GM04504 (cell line): ENCODE measurements at regions not wholly inside any gene's neighbourhood (a gene's known extent, or its start where the extent isn't known, plus 50 kb on each side); places are given as distances from the start of the nearest gene placed in this dataset.
"Not testable (repeated sequence)": the region's sequence is repeated elsewhere in the genome, so short reads cannot be mapped to it uniquely, and the experiment has no call there.

Experiments used
- DNase-seq: peaks from one replicate; pipeline ENCODE4 v3.0.0-alpha.2; 2012; ENCODE audit warnings: low read depth

DNA sequence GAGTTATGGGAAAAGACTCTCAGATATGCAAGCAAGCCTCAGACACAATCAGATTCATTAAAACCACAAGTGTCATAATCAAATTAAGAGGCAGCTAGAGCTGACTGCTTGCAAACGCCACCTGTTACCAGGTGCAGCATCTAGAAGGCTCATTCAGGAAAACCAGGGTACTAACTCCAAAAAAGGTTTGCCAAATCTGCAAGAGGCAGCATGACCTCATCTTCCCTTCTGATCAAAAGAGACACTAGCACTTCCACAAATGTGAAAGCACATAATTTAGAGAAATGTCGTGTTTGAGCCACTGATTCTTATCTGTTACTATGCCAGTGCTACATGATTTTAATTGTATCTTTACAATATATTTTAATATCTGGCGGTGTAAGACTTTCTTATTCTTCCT lies 123.3 kb upstream of the NANOGP8 start:
- no peak for DNase-seq

- no peak for DNase-seq
Observed at GRCh38 chr15:35206060-35206675, 121.1 kb upstream of the NANOGP8 start.

- DNase-seq = no peak
Observed at GRCh38 chr15:35198197-35198596, 113.1 kb upstream of the NANOGP8 start.

DNA sequence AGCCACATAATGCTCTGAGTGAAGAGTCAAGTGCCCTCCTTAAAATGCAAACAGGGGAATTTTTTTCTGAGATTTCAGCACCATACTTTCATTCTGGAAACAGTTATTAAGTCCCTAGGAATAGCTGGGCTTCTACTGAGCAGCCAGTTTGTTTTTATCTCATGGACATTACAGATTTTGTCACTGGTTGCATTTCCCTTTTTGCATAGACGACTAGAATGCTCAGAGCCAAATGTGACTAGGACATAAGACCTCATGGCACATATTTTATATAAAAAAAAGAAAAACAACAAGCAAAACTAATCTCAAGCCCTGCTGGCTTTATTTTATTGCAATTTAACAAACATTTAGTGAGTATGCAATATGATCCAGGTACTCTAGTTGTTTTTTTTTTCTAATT lies 112.7 kb upstream of the NANOGP8 start:
- DNase-seq = no peak

DNA sequence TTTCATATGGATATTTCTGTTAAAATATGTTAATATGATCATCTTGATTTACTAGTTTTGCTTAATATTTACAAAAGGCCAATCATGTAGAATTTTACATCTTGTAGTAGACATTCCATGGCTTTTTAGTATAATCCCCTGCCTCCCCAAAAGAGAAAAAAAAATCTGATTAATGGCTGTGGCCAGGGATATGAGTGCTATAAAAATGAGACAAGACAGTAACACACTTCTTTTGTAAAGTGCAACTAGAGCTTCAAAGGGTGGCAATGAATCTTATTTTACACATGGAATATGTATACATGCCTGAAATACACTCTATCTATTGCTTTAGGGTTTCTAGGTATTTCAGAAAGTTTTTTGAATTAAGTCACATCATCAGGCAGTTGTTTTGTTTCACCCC lies 112.2 kb upstream of the NANOGP8 start:
- DNase-seq = no peak

GRCh38 chr15:35196273-35196672 lies 111.2 kb upstream of the NANOGP8 start:
- no peak for DNase-seq

DNA sequence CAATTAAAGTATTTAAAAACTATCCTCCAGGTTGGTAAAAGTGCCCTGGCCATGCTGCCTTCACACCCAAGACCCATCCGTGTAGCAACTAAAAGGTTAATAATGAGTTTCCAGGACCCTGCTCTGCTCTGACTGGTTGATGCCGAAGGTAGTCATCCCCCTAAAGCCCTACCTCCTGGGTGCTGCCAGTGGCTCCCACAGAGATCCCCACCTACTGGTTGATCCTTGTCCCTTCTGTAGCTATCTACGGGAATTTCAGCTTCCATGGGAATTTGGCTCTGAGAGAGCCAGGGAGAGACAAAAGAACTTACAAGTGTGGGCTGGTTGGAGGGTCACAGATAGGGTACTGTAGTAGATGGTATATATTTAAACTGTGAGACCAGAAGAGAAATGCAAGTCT lies 110.6 kb upstream of the NANOGP8 start:
- no peak for DNase-seq

DNA sequence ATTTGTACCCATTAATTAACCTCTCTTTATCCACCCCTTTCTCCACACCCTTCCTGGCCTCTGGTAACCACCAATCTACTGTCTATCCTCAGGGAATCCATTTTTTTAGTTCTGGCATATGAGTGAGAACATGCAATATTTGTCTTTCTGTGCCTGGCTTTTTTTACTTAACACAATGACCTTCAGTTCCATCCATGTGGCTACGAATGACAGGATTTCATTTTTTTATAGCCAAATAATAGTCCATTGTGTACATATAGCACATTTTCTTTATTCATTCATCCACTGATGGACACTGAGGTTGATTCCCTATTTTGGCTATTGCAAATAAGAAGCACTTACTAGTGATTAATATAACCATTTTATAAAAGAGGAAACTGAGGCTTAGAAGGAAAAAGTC lies 109.9 kb upstream of the NANOGP8 start:
- DNase-seq = no peak

DNA sequence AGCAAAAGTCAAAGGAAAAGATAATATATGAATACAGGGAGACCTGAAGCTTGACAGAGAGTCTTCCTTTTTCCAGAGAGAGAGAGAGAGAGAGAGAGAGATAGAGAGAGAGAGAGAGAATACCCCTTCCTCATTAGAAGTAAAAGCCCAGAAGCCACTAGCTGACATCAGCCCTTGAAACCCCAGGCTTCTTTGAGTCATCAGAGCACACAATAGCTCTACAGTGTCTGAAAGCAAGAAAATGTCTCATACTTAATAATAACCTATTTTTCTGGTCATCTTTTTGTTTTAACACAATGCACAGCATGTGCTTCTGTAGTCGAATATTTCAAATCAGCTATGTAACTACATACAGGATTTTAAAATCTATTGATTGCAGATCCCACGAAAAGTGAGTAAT lies 109.2 kb upstream of the NANOGP8 start:
- no peak for DNase-seq

GRCh38 chr15:35191783-35192182 lies 106.7 kb upstream of the NANOGP8 start:
- DNase-seq = no peak

DNA sequence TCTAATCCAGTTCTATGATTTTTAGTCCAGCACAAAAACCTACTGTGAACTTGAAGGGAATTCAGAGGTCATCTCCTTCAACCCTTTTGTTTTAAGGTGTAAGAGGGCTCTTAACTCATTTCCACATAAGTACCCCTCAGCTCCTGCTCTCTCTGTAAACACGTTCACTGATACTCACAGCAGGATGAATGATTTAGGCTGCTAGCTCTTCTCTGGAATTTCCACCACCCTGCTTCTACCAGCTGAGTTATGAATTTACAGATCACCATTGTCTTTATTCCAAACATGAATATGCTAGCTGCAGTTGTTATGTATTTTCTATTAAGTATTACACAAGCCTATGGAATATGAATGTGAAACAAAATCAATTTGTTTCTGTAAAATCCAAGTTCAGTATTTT lies 101.3 kb upstream of the NANOGP8 start:
- DNase-seq = no peak

DNA sequence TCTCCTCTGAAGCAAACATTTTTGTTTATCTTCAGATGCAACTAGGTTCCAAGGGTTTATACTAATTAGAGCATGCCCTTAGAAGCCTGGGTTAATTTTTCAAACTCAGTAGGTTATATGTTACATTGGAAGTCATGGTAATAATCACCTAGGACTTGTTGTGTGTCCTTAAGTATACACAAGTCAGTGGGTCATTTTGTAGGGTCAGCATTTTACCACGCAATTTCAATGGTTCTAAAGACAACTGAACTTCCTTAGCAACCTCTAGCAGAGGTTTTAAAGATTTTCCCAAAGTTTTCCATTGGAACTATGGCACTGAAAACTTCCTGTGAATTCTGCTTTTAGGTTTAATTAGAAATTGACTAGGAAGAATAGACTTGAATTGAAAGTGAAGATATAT lies 99.6 kb upstream of the NANOGP8 start:
- DNase-seq = no peak

- DNase-seq = no peak
Observed at GRCh38 chr15:35182841-35183479, 97.9 kb upstream of the NANOGP8 start.

DNA sequence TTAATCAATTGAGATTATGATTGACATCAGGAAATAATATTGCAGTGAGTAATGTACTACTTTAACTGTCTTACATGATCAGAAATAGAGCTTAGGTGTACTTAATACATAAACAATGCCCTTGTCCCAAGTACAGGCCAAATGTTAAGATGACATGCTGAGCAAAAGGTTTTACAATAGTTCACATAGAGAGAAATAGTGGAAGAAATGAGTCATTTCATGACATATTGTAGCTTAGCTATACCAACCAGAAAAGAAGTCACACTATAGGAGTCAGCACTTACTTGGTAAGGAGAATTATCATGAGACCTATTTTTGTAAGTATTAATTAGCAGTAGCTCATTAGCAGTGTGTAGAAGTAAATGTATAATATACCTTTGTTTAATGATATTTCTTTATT lies 96.4 kb upstream of the NANOGP8 start:
- no peak for DNase-seq

DNA sequence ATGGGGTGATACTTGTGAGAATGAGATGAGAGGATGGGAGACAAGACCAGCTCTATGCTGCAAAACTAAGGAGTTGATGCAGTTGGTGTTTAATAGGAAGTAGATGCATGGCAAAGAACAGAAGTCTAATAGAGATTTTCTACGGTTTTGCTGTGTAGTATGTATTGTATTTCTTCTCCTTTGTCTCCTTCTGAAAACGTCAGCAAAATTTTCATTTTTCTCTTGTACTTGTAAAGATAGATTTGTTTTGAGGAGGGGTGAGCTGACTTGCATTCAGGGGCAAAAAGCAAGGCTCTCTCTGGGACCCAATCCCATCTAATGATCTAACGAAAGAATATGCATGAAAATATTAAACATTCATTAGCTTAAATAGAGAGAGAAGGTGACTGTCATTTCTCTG lies 94.6 kb upstream of the NANOGP8 start:
- DNase-seq = no peak

GRCh38 chr15:35178186-35178585 lies 93.1 kb upstream of the NANOGP8 start:
- DNase-seq = not testable (repeated sequence)

DNA sequence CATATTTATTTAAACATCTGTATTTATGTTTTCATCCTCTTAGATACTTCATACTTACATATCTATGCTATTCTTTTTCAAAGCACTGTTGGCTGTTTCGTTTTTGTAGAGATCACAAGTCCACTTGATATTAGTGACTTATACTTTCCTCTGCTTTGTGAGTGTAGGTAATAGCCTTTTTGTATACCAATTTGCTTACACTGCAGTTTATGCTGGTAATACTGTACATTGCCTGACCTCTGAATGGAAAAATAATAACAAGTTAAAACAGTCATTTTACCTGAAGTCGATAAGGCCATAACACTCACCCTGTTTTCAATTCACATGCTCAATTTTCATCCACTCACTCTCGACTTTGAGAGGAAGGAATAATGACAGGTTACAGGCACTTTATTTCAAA lies 89.9 kb upstream of the NANOGP8 start:
- no peak for DNase-seq

DNA sequence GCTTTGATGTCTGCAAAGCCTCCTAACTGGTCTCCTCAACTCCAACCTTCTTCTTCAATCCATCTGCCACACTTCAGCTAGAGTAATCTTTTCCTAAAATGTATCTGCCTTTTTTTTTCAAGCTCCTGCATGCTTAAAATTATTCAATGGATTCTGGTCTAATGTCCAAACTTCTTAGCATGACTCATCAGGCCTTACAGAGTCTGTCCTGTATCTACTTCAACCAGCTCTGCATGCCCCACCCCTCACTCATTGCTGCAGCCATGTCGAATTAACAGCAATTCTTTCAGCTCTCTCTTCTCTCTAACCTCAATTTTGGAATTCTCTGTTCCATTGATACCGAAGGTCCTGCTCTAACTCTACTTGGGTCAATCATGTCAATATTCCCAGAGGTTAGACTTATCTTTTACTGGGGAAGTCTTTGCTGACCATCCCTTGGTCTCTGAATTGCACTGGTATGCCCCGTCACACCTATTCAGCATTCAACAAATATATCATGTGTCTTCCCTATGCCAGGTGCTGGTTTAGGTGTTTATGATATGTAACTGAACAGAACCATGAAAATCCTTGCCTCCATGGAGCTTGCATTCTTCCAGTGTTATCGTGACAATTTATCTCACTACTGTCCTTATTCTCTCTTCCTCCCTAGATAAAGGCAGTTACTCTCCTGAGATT lies 88.5 kb upstream of the NANOGP8 start:
- no peak for DNase-seq

- no peak for DNase-seq
Observed at GRCh38 chr15:35170207-35170606, 85.1 kb upstream of the NANOGP8 start.

GRCh38 chr15:35168464-35168863 lies 83.4 kb upstream of the NANOGP8 start:
- DNase-seq = peak; percentile 32

GRCh38 chr15:35167675-35168074 lies 82.6 kb upstream of the NANOGP8 start:
- no peak for DNase-seq

- DNase-seq = no peak
Observed at GRCh38 chr15:35166730-35167359, 81.8 kb upstream of the NANOGP8 start.

GRCh38 chr15:35161694-35162093 lies 76.6 kb upstream of the NANOGP8 start:
- no peak for DNase-seq
